ENCODE measurements at regions not wholly inside any gene's neighbourhood (a gene's known extent, or its start where the extent isn't known, plus 50 kb on each side); places are given as distances from the start of the nearest gene placed in this dataset.
"Not testable (repeated sequence)": the region's sequence is repeated elsewhere in the genome, so short reads cannot be mapped to it uniquely, and the experiment has no call there.

- no peak for DNase-seq (ENCODE audit: low read depth)
These were observed 313.8 kb downstream of the S1PR1 start for GRCh38 chr1:101550581-101550980.

GRCh38 chr1:101566883-101567538 lies 330.2 kb downstream of the S1PR1 start:
- DNase-seq (ENCODE audit: low read depth): no peak

GRCh38 chr1:101567582-101568189 lies 330.9 kb downstream of the S1PR1 start:
- peak; percentile 5 for DNase-seq (ENCODE audit: low read depth)

GRCh38 chr1:101587741-101588140 lies 350.9 kb downstream of the S1PR1 start:
- DNase-seq (ENCODE audit: low read depth): no peak

- DNase-seq (ENCODE audit: low read depth): no peak
These were observed 351.9 kb downstream of the S1PR1 start for GRCh38 chr1:101588677-101589076.

GRCh38 chr1:101592845-101593244 lies 356.0 kb downstream of the S1PR1 start:
- DNase-seq (ENCODE audit: low read depth): no peak

GRCh38 chr1:101595881-101596374 lies 359.1 kb downstream of the S1PR1 start:
- DNase-seq (ENCODE audit: low read depth): no peak

- not testable (repeated sequence) for DNase-seq (ENCODE audit: low read depth)
These were observed 363.8 kb downstream of the S1PR1 start for GRCh38 chr1:101600615-101601014.

- DNase-seq (ENCODE audit: low read depth): no peak
These were observed 366.9 kb downstream of the S1PR1 start for GRCh38 chr1:101603726-101604125.

GRCh38 chr1:101605878-101606277 lies 369.1 kb downstream of the S1PR1 start:
- DNase-seq (ENCODE audit: low read depth): no peak

- DNase-seq (ENCODE audit: low read depth): no peak
These were observed 376.7 kb downstream of the S1PR1 start for GRCh38 chr1:101613546-101613945.

GRCh38 chr1:101618900-101619299 lies 377.8 kb downstream of the OLFM3 start:
- no peak for DNase-seq (ENCODE audit: low read depth)

- no peak for DNase-seq (ENCODE audit: low read depth)
These were observed 364.0 kb downstream of the OLFM3 start for GRCh38 chr1:101632548-101633272.

GRCh38 chr1:101645810-101646209 lies 350.9 kb downstream of the OLFM3 start:
- no peak for DNase-seq (ENCODE audit: low read depth)

- DNase-seq (ENCODE audit: low read depth): no peak
These were observed 344.2 kb downstream of the OLFM3 start for GRCh38 chr1:101652484-101652883.

- no peak for DNase-seq (ENCODE audit: low read depth)
These were observed 343.2 kb downstream of the OLFM3 start for GRCh38 chr1:101653482-101653946.

- no peak for DNase-seq (ENCODE audit: low read depth)
These were observed 332.0 kb downstream of the OLFM3 start for GRCh38 chr1:101664726-101665125.

GRCh38 chr1:101667761-101668160 lies 329.0 kb downstream of the OLFM3 start:
- no peak for DNase-seq (ENCODE audit: low read depth)

- DNase-seq (ENCODE audit: low read depth): no peak
These were observed 313.6 kb downstream of the OLFM3 start for GRCh38 chr1:101683136-101683535.

GRCh38 chr1:101683561-101683960 lies 313.2 kb downstream of the OLFM3 start:
- no peak for DNase-seq (ENCODE audit: low read depth)

- no peak for DNase-seq (ENCODE audit: low read depth)
These were observed 299.7 kb downstream of the OLFM3 start for GRCh38 chr1:101697072-101697471.

GRCh38 chr1:101698681-101699080 lies 298.0 kb downstream of the OLFM3 start:
- DNase-seq (ENCODE audit: low read depth): no peak

GRCh38 chr1:101704895-101705294 lies 291.8 kb downstream of the OLFM3 start:
- no peak for DNase-seq (ENCODE audit: low read depth)
